Stimulated activated CD8-positive, alpha-beta memory T cell treated with anti-CD3 and anti-CD28 coated beads, Interleukin-15, amount 100 ng/mL, for 1 hour (primary cell): ENCODE measurements at regions not wholly inside any gene's neighbourhood (a gene's known extent, or its start where the extent isn't known, plus 50 kb on each side); places are given as distances from the start of the nearest gene placed in this dataset.
"Not testable (repeated sequence)": the region's sequence is repeated elsewhere in the genome, so short reads cannot be mapped to it uniquely, and the experiment has no call there.

Source experiments
- DNase-seq: peaks from one replicate; pipeline ENCODE4 v3.0.0-alpha.2; 2020; ENCODE audit warnings: low read depth

DNA sequence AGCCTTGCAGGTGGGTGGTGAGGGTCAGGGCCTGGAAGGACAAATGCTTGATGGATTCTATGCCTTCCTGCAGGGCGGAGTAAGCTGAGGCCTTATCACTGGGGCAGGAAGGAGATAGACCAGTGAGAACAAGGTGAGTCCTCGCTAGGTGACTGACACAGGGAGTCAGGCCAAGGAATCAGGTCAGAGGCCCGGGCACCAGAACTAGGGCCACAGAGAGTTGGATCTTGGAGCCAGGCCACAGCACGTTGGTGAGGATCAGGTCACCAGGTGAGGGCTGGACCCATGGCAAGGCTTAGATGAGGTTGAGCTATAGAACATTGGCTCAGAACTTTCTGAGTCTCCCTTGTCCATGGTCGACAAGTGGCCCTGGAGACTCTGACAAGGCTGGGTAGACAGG is 328.2 kb downstream of the FOXO1 start:
- no peak for DNase-seq

DNA sequence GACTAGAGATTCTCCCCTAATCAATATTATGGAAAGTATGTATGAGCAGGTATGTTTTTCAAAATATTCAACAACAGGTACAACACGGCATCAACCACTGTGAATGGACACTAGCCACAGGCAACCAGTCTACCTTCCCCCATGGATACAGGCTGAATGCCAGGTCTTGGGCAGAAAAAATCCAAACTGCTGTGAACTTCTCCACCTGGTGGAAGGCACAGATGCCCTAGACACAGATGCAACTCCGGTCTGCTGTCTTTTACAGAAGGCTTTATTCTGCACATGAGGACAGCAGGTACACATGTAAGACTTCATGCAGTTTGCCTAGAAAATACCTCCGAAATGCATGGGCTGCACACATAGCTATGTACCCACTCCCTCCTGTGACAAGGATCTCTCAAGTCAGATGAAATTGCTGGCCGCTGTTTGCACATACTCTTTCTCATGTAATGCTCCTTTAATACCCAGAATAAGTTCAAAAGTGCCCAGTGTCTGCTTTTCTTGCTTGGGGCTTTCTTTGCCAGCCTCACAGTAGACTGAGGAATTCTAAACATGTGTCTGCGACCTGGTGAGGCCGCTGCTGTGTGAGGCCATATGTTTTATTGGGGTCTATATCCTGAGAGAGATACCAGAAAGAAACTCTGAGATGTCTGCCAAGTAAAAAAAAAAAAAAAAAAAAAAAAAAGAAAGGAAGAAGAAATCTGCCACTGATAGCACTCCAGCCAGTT is 325.9 kb downstream of the FOXO1 start:
- DNase-seq = no peak

DNA sequence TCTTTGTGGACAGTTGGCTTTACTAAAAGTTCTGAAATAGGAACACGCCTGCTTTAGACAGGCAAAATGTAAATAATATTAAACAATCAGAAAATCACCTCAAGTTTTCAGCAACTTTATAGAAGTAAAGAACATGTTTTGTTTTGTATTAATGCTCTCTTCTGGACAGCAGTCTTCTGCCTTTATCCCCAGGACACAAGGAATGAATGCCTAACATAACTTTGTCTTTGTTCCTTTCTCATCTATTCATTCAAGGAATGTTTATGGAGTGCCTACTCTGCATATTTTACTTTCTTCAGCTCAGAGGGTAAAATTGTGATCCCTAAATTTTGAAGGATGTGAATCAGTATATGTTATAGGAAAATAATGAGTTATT is 325.4 kb downstream of the FOXO1 start:
- no peak for DNase-seq

DNA sequence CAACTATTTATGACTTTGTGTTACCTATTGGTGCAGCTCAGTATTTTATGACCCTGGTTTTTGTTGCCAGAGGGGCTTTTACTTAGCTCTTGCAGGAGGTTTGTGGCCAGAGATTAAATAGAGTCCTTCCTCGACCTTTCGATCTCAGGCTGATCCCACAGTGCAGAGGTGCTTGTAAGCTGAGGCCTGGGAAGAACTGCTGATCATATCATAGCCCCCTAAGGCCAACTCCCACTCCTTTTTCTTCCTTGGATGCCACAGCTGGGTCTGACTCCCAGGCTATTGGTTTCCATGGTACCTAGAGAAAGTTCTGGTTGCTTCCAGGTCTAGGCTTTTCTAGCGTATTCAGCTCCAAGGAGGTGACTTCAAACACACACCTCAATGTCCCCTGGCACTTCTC is 324.9 kb downstream of the FOXO1 start:
- no peak for DNase-seq

DNA sequence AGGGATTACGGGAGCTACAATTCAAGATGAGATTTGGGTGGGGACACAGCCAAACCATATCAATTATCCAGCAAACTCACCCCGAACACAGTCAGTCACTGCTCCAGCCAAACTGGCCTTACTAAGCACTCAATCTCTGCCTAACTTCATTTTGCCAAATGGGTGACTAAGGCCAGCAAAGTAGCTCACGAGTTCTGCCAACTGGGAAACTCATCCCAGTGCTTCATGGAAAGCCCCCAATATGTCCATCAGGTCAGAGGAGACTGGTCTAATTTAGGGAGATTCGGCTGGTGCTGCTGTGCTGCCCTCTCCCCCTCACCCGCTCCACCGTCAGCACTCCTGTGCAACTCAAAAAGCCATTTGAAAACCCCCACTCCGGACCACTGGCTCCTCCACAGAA is 324.0 kb downstream of the FOXO1 start:
- DNase-seq = no peak

DNA sequence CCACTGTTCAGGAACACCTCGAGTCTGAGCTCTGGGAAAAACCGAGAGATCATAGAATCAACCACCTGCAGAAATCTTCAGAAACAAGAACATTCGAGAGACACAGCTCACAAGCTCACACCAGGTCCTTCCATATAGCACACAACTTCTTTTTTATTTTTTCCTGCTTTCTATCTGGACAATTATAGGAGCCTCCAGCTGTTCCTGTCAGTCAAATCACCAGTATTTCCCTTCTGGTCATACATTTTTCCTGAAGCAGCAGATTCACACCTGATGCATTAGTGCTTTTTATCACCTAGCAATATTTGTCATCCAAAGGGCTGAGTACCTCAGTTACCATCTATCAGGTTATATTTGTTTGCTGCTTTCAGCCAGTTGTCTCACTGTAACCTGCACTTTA is 323.5 kb downstream of the FOXO1 start:
- no peak for DNase-seq

DNA sequence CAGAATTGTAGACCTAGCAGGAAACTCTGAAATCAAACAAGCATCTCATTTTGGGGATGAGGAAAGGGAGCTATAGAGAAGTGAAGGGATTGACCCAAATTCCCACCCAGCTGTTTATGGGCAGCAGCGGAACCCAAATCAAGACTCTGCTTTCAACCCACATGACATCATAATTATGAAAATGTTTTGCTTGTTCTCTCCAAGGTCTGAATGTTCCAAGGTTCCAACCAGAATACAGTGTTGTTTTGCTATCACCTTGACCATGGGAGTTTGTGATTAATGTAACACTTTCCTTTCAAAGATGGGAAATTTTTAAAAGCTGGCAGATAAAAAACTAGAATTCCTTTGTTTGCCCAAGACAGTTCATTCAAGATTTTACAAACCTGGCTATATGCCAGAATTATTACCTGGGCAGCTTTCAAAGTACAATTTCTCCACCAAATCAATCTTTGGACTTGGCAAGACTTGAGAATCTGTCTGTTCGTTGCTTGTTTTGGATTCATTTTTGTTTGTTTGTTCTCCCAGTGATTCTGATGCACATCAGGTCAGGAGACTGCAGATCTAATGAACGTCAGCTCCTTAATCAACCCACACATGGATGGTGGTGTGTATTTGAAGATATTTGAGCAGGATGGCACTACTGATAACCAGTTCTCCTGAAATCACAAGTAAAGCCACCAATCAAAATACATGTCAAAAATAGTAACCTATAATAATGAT is 322.7 kb downstream of the FOXO1 start:
- DNase-seq = no peak

DNA sequence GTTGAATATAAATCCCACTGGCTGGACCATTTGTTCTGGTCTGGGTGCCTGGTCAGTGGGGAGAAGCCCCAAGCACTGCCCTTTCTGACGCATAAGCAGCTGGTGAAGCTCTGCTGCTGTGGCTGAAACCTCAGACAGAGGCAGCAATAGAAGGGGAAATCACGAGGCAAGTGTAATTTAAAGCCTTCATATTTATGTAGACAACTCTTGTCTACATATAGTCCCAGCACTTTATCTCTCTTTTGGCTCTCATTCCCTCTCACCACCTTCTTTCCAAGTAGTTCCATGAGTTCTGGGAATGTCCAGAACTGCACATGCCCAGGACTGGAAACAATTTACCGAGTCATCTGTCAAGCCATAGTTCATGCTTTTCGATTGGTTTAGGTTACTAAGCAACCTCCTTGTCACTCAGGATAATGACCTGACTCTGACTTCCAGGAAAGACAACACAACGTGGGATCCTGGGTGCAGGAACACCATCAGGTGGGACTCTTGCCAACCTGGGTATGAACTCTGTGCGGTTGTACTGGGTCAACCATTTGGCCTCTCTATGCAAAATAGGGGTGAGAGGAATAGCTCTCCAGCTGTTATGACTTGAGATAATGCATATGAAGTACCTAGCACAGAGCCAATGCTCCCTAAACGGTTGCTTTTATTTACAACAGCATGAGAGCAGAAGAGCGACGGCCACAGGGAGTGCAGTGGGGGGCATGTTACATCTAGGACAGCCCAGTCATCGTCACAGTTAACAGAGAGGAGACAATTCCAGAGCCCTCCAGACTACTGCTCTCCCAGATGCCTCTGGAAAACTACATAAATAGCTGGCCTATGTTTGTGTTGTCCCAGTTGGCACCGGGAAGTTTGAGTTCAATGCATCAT is 321.9 kb downstream of the FOXO1 start:
- DNase-seq = no peak

DNA sequence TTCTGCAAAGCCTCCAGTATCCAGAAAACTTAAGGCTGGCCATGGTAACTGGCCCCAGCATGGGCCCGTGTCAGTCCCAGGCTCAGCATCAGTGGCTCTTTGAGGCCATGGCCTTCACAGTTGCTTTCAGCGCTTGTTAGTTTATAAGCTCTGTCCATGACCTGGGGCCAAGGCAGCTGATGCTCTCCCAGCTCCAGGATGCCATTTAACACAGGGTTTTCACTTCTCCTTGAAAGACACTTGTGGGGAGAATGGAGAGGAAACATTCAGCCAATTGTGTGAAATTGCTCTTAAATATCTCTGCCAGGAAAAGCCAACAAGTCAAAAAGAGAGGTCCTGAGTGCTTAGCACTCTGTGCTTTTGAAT is 321.3 kb downstream of the FOXO1 start:
- DNase-seq = no peak

DNA sequence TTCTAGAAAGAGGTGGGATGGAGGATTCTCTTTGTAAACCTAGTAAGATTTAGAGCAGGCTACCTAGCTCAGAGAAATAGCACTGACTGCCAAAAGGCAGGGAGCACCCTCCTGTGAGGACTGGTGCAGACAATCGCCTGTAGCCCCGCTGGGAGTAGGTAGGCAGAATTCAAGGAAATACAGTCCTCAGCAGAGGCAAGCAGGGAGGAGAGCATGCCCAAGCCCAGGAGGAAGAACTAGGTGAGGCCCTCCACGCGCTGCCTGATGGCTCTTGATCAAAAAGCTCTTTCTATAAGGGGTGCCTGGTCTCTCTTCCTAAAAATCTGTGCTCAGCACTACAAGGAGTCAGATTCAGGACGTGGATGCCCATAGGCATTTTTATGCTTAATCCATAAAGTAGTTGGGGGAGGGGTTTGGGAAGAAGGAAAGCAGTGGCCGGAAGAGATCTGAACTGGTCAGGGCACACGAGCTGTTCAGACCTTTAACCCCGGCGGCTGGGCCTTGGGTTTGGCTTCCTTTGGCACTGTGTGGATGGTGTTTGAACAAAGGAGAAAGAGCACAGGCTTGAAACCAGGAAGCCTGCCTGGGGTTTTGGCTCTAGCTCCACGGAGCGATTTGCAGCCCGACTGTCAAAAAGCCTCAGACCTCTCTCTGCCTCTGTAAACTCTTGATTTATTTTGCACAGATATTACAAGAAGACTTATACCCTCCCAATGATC is 320.6 kb downstream of the FOXO1 start:
- DNase-seq = no peak

DNA sequence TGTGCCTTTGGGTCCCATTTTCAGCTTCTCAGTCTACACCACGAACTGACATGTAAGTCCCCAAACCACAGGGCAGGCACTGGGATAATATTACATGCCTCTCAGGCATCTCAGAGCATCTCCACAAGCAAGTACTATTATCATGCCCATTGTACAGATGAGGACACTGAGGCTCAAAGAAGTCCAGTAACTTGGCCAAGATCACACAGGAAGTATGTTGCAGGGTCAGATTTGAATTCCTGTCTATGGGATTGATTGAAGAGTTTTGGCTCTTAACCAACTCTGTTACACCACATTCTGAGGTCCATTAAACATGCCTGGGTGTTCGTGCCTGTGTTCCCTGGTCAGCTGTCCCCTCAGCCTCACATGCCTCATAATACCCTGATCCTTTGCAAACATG is 319.8 kb downstream of the FOXO1 start:
- no peak for DNase-seq

DNA sequence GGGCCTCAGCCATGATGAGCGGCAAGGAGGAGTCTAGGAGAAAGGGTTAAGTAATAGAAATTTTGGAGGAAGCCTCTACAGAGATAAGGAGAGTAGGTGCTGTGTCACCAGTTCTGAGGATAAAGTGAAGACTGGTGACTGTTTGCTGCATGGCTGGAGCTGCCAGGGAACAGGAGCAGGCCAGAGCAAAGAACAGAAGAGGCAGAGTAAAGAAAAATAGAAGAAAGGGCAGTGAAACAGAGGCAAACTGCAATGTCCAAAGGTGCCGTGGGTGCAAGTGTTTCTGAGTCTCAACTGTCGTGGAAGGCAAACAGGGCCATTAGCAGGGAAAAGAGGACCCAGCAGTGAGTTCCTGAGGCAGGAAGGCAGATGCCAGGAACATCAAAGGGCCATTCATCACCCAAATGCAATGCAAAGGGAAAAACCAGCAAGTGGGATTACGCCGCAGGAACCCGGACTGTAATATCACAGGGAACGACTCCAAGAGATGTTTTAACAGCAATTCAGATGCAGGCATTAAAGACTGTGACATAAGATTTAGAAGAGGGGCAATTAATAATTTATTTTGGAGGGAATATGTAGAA is 318.3 kb downstream of the FOXO1 start:
- no peak for DNase-seq

DNA sequence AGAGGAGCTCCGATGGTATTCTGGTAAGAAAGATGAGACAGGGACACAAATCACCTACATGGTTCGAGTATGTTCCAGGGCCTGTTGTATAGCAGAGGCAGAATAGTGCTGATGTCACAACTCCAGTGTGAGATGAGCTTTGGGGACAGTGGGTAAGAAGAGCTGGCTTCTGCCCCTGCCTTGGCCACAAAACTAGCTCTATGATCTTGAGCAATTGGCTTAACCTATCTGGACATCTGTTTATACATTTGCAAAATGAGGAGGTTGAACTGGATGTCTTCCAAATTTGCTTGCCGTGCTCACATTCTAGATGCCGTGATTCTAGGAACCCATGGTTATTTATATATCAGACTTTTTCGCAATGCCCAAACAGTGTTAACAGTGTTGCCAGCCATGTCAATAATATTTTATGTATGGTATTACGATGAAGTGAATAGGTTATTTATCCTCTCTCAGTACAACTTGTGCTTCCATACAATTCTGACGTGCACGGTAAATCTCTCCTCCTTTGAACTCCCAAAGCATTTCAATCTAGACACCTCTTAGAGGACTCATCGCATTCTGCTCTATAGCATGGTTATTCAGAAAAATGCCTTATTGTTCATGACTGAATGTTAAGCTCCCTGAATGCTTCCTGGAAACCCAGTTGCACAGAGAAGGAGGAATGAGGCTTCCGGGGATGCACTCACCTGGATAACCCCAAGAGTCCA is 316.0 kb downstream of the FOXO1 start:
- no peak for DNase-seq

DNA sequence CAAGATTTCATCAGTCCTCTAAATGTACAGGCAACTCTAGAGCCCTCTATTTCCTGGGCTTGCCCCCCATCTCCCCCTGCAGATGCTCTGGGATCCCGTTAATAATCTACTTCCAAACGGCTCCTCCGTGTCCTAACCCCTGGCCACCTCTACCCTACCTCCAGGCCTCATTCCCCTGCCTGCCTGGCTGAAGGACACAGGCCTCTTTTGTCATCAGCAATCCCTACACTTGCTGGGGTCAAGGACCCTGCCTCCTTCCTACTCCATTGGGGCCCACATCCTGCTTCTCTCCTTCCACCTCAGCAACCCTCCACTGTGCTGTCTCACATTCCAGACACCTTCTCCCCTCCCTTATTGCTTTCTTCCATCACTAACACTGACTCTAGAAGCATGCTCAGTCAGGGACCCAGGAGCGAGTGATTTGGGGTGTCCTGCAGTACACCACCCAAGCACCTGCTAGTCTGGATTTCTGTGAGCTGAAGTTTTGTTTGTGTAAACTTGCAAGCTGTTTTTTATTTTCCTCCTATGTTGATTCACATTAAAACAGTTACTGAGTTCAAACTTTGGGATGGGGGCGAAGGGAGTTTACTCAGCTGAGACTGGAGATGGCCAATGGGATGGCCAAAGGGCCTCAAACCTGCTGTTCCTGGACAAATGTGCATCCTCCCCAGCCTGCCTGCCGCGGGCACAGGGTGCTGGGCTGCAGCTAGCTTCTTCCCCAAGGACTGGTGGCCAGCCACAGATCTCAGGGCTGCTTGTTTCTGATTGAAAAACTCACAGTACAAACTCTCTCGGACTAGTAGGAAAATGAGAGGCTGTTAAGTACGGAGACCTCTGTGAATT is 314.7 kb downstream of the FOXO1 start:
- no peak for DNase-seq

DNA sequence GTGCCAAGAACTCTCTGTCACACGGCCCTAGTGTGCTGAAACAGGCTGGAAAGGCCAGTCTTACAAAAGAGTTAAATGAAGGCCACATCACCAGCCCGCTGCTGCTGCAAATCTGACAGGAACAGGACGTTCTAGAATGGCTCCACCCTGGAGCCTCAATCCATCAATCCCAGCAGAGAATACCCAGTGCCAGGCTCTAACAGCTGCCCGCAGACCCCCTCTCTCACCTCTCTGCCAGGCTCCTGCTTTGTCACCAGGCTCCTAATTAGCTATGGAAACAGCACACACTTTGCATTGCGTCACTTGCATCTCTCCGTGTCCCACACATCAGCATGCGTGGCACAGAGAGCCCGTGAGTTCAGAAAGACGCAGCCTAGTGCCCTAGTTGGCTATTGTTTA is 314.1 kb downstream of the FOXO1 start:
- DNase-seq = no peak

DNA sequence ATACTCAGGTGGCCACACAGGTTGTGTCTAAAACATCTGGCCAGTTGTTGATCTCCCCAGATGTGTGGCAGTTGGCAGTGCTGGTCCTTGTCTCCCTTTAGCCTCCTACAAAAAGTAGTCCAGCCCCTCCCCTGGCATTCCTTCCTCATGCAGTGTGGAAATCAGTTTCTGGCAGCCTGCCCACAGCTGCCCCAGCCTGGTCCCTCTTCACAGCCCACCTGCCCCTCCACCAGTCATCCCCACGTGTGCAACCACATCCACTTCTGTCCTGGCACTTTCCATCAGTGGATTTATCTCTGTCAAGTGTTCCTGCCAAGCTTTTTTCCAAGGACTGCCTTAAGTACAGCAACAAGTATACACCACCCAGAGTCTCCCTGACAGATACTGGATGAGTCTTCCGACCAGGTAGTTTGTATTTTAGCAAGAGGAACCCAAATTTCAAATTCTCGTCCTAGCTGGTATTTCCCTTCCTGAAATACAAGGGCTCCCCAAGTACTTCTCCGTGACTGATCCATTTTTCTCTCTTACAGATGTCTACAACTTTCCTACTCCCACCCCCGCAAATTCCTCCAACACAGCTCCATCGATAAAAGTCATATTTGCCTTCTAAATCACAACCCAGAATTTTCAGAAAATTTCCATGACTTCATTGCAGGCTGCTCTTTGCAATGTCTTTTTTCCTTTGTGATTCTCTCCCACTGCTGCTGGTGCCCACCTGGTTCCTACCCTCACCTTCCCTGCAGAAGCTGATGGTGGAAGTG is 313.5 kb downstream of the FOXO1 start:
- no peak for DNase-seq

DNA sequence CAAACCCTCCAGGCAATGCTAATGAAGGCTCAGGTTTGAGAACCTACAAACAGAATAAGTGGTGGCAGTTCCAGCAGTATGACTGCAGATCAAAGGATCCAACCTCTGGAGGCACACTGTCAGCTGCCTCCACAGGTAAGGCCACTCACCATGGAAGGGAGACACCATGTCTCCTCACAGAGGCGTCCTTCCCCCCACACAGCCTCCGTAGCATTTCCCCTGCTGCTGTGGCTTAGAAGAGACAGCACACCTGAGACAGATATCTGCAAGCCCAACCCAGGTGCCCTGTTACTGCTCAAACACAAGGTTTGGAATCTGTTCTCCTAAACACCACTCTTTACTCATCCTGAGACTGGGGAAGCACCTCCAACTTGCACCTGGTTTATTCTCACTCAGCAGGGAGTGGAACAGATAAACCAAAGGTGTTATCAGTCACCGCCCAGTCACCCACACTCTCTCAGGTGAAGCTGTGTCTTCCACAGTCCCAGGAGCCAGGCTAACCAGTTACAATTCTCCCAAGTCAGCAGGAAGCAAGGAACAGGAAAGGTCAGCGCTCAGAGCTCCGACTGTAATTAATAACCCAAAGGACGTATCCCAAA is 311.2 kb downstream of the FOXO1 start:
- DNase-seq = no peak

DNA sequence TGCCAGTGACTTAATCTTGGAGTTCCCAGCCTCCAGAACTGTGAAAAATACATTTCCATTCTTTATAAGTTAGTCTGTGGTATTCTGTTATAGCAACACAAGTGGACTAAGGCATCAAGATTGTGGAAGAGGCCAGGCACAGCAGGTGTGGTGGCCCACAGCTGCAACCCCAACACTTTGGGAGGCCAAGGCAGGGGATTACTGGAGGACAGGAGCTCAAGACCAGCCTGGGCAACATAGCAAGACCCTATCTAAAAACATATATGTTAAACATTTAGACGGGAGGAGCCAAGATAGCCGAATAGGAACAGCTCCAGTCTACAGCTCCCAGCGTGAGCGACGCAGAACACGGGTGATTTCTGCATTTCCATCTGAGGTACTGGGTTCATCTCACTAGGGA is 310.4 kb downstream of the FOXO1 start:
- no peak for DNase-seq

DNA sequence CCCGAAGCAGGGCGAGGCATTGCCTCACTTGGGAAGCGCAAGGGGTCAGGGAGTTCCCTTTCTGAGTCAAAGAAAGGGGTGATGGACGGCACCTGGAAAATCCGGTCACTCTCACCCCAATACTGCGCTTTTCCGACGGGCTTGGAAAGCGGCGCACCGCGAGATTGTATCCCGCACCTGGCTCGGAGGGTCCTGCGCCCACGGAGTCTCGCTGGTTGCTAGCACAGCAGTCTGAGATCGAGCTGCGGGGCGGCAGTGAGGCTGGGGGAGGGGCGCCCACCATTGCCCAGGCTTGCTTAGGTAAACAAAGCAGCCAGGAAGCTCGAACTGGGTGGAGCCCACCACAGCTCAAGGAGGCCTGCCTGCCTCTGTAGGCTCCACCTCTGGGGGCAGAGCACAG is 310.0 kb downstream of the FOXO1 start:
- not testable (repeated sequence) for DNase-seq
